Epithelial cell of proximal tubule (primary cell): ENCODE measurements at regions not wholly inside any gene's neighbourhood (a gene's known extent, or its start where the extent isn't known, plus 50 kb on each side); places are given as distances from the start of the nearest gene placed in this dataset.

Source experiments
- DNase-seq: peaks from one replicate; pipeline ENCODE4 v3.0.0-alpha.2; 2011; ENCODE audit warnings: low read depth
- H3K4me3 ChIP-seq: 2 replicates; pipeline ENCODE4 v1.5.1; 2011; ENCODE audit warnings: low read depth, mild to moderate bottlenecking, low read length
- CTCF ChIP-seq: conservative IDR thresholded peaks from 2 replicates; pipeline ENCODE4 v1.5.1; 2012; ENCODE audit warnings: low read depth, mild to moderate bottlenecking, low read length

- no peak for TF ChIP-seq CTCF
- no peak overlapping the region for H3K4me3 ChIP-seq
- no peak for DNase-seq
Measured at GRCh38 chr7:46115410-46115809, 194.3 kb upstream of the IGFBP3 start.

- TF ChIP-seq CTCF: no peak
- no peak for DNase-seq
- no peak overlapping the region for H3K4me3 ChIP-seq
Measured at GRCh38 chr7:46109437-46109836, 188.4 kb upstream of the IGFBP3 start.

GRCh38 chr7:46108272-46108671 lies 187.2 kb upstream of the IGFBP3 start:
- DNase-seq: no peak
- H3K4me3 ChIP-seq: no peak overlapping the region
- no peak for TF ChIP-seq CTCF

- no peak overlapping the region for H3K4me3 ChIP-seq
- no peak for DNase-seq
- no peak for TF ChIP-seq CTCF
Measured at GRCh38 chr7:46107610-46108217, 186.6 kb upstream of the IGFBP3 start.

- no peak for DNase-seq
- no peak for TF ChIP-seq CTCF
- H3K4me3 ChIP-seq: no peak overlapping the region
Measured at GRCh38 chr7:46100521-46100920, 179.4 kb upstream of the IGFBP3 start.

GRCh38 chr7:46099076-46099475 lies 178.0 kb upstream of the IGFBP3 start:
- no peak for TF ChIP-seq CTCF
- DNase-seq: no peak
- H3K4me3 ChIP-seq: no peak overlapping the region

- no peak for DNase-seq
- no peak overlapping the region for H3K4me3 ChIP-seq
- TF ChIP-seq CTCF: no peak
Measured at GRCh38 chr7:46091071-46091470, 170.0 kb upstream of the IGFBP3 start.
